Hepatocyte (in vitro differentiated cells): ENCODE measurements at regions not wholly inside any gene's neighbourhood (a gene's known extent, or its start where the extent isn't known, plus 50 kb on each side); places are given as distances from the start of the nearest gene placed in this dataset.

Experiments used
- DNase-seq: peaks from one replicate; pipeline ENCODE4 v3.0.0-alpha.2; 2016; ENCODE audit warnings: low spot score
- H2AFZ ChIP-seq: fragments of 200-600 bp; sonication (generic); 2 replicates; pipeline ENCODE4 v1.6.0; 2016; ENCODE audit warnings: antibody characterized with exemption, mild to moderate bottlenecking
- H3K27ac ChIP-seq: fragments of 200-600 bp; sonication (generic); 2 replicates; pipeline ENCODE4 v1.5.1; 2016; ENCODE audit warnings: mild to moderate bottlenecking
- H3K27me3 ChIP-seq: fragments of 200-600 bp; sonication (generic); 2 replicates; pipeline ENCODE4 v1.6.1; 2016
- H3K36me3 ChIP-seq: fragments of 200-600 bp; sonication (generic); replicated peaks from 2 replicates; pipeline ENCODE4 v1.5.1; 2016; ENCODE audit warnings: low read depth; ENCODE audit not compliant: insufficient read depth
- H3K4me1 ChIP-seq: fragments of 200-600 bp; sonication (generic); 2 replicates; pipeline ENCODE4 v1.5.1; 2016; ENCODE audit warnings: mild to moderate bottlenecking, moderate library complexity; ENCODE audit not compliant: insufficient read depth
- H3K4me2 ChIP-seq: fragments of 200-600 bp; sonication (generic); 2 replicates; pipeline ENCODE4 v1.6.0; 2016
- H3K4me3 ChIP-seq: fragments of 200-600 bp; sonication (generic); 2 replicates; pipeline ENCODE4 v1.5.1; 2016; ENCODE audit warnings: mild to moderate bottlenecking
- H3K79me2 ChIP-seq: fragments of 200-600 bp; sonication (generic); 2 replicates; pipeline ENCODE4 v1.6.0; 2017; ENCODE audit warnings: mild to moderate bottlenecking
- H3K9me2 ChIP-seq: fragments of 200-600 bp; sonication (generic); replicated peaks from 2 replicates; pipeline ENCODE4 v1.6.0; 2017; ENCODE audit warnings: mild to moderate bottlenecking; ENCODE audit not compliant: insufficient read depth
- H3K9me3 ChIP-seq: fragments of 200-600 bp; sonication (generic); 2 replicates; pipeline ENCODE4 v1.5.1; 2016; ENCODE audit warnings: low read depth, mild to moderate bottlenecking
- H4K20me1 ChIP-seq: fragments of 200-600 bp; sonication (generic); 2 replicates; pipeline ENCODE4 v1.6.0; 2016; ENCODE audit warnings: mild to moderate bottlenecking; ENCODE audit not compliant: insufficient read depth, poor library complexity, severe bottlenecking
- EZH2 ChIP-seq: fragments of 200-600 bp; sonication (generic); IDR thresholded peaks from 2 replicates; pipeline ENCODE4 v1.6.1; 2016; ENCODE audit warnings: antibody characterized with exemption, mild to moderate bottlenecking, borderline replicate concordance
- EZH2phosphoT487 ChIP-seq: fragments of 200-600 bp; sonication (generic); IDR thresholded peaks from one replicate; pipeline ENCODE4 v1.6.1; 2018; ENCODE audit warnings: antibody characterized with exemption, mild to moderate bottlenecking, low read depth, moderate library complexity; ENCODE audit not compliant: unreplicated experiment, severe bottlenecking
- WGBS: methylation state at CpG from one replicate; pipeline ENCODE4 v1.1.6; 2016; ENCODE audit warnings: low lambda C conversion rate; ENCODE audit errors: missing lambda C conversion rate; 5-methylcytosine and 5-hydroxymethylcytosine counted together
- TF ChIP-seq, protein P1 (sequence below): fragments of 200-600 bp; sonication (generic); IDR thresholded peaks from 2 replicates; pipeline ENCODE4 v1.5.1; 2016; ENCODE audit warnings: antibody characterized with exemption, mild to moderate bottlenecking; ENCODE audit not compliant: poor library complexity

DNA sequence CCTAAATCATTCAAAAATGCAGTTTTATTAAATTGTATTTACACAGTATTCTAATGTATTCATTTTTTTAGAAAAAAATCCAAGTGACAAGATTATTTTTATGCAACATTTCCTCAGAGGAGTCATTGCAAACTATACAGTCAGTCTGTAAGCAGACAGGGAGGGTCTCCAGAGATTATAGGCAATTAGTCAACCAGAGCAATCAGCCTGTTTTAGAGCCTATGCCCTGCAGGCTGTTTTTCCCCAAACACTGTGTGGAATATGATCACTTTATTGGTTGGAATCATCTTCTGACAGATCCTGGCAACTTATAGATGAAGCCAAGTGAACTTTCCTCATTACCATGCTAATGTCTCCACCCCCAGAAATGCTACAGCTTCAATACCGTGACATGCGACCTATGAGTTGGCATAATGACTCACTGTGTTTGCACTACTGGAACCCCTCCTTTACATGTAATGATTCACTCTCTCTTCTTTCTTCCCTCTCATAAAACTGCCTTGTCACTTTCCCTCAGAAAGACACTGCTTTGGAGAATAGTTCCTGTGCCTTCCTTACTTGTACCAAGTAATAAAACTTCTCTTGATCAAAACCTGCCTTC, 577.7 kb upstream of the FTMT start:
- no peaks in the 10 kb centered on the region for H3K27me3 ChIP-seq
- peak; percentile 63 for DNase-seq
- H3K4me3 ChIP-seq: no peak overlapping the region
- no peak overlapping the region for H2AFZ ChIP-seq
- 25% methylated on average over 2 of the region's 2 CpGs for WGBS
- TF ChIP-seq EZH2 (no peak), EZH2phosphoT487 (peak; percentile 84)
- TF ChIP-seq, protein P1, sequence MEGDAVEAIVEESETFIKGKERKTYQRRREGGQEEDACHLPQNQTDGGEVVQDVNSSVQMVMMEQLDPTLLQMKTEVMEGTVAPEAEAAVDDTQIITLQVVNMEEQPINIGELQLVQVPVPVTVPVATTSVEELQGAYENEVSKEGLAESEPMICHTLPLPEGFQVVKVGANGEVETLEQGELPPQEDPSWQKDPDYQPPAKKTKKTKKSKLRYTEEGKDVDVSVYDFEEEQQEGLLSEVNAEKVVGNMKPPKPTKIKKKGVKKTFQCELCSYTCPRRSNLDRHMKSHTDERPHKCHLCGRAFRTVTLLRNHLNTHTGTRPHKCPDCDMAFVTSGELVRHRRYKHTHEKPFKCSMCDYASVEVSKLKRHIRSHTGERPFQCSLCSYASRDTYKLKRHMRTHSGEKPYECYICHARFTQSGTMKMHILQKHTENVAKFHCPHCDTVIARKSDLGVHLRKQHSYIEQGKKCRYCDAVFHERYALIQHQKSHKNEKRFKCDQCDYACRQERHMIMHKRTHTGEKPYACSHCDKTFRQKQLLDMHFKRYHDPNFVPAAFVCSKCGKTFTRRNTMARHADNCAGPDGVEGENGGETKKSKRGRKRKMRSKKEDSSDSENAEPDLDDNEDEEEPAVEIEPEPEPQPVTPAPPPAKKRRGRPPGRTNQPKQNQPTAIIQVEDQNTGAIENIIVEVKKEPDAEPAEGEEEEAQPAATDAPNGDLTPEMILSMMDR: no peak
- H3K36me3 ChIP-seq: no peaks in the 10 kb centered on the region
- H3K4me2 ChIP-seq: no peak overlapping the region
- no peak overlapping the region for H3K27ac ChIP-seq
- H3K79me2 ChIP-seq: no peaks in the 10 kb centered on the region
- H3K9me3 ChIP-seq: no peaks in the 10 kb centered on the region
- H4K20me1 ChIP-seq: no peaks in the 10 kb centered on the region
- H3K9me2 ChIP-seq: no peaks in the 10 kb centered on the region
- H3K4me1 ChIP-seq: no peaks in the 10 kb centered on the region

DNA sequence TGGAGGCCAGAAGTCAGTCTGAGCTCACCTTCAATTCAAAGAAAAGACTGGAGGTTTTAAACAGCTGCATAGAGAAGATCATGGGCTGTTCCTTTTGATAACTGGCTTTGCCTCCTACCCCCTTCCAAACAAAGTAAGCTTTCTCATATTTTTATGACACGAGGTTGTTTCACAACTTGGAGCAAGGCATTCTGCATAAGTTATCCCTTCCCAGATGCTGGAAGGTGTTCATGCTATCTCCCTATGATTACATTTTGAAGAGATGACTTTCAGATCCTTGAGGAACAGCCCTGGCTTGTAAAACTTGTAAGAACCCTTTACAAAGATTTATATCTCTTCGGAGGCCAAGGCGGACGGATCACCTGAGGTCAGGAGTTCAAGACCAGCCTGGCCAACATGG, 571.9 kb upstream of the FTMT start:
- no peaks in the 10 kb centered on the region for H3K4me1 ChIP-seq
- no peaks in the 10 kb centered on the region for H3K9me2 ChIP-seq
- H3K4me2 ChIP-seq: no peak overlapping the region
- DNase-seq: no peak
- 77% methylated on average over 4 of the region's 4 CpGs for WGBS
- H4K20me1 ChIP-seq: no peaks in the 10 kb centered on the region
- no peaks in the 10 kb centered on the region for H3K27me3 ChIP-seq
- no peak overlapping the region for H3K27ac ChIP-seq
- H2AFZ ChIP-seq: no peak overlapping the region
- H3K36me3 ChIP-seq: no peaks in the 10 kb centered on the region
- H3K4me3 ChIP-seq: no peak overlapping the region
- no peak for TF ChIP-seq EZH2phosphoT487
- TF ChIP-seq, protein P1: no peak
- no peaks in the 10 kb centered on the region for H3K79me2 ChIP-seq
- H3K9me3 ChIP-seq: no peaks in the 10 kb centered on the region

DNA sequence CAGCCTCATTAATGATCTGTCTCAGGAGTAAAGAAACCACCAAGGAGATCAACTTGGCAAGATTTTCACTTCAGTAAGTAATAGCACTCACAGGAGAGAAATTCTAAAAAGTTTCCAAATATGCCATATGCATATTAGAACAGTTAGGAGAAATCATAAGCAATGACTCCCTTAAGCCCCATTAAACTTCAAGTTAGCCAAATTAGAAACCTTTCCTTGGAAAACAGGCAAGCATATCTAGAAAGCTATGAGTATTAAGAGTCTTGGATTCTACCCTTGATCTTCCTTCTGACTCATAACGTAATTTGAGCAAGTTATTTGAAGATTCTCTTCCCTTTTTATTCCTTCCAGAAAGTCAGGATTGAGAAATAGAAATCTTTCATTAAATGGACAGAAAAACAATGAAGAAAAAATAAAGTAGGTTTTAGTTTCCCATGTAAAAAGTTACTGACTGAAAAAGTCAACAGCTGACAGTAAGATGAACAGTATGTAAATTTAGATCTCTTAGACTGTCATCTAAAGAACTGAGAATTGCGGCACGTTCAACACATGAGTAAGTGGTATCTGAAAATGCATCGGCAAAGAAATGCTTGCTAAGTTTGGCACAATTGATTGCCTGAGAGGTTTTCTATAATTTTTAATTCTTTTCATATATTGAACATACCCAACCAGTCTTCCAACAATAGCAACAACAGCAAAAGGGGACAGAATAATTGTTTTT, 565.7 kb upstream of the FTMT start:
- no peak overlapping the region for H3K27ac ChIP-seq
- no peaks in the 10 kb centered on the region for H3K9me2 ChIP-seq
- WGBS: 91% methylated on average over 4 of the region's 4 CpGs
- H3K27me3 ChIP-seq: no peaks in the 10 kb centered on the region
- H3K79me2 ChIP-seq: no peaks in the 10 kb centered on the region
- H3K4me3 ChIP-seq: no peak overlapping the region
- no peak overlapping the region for H2AFZ ChIP-seq
- H3K4me2 ChIP-seq: no peak overlapping the region
- H3K9me3 ChIP-seq: no peaks in the 10 kb centered on the region
- H3K36me3 ChIP-seq: no peaks in the 10 kb centered on the region
- no peak for DNase-seq
- H3K4me1 ChIP-seq: no peaks in the 10 kb centered on the region
- TF ChIP-seq EZH2phosphoT487: no peak
- TF ChIP-seq, protein P1: no peak
- no peak for TF ChIP-seq EZH2
- no peaks in the 10 kb centered on the region for H4K20me1 ChIP-seq
